ENCODE measurements at regions not wholly inside any gene's neighbourhood (a gene's known extent, or its start where the extent isn't known, plus 50 kb on each side); places are given as distances from the start of the nearest gene placed in this dataset.

- TF ChIP-seq CTCF (conservative IDR thresholded peaks at IDR 0.05; ENCODE audit: low read length) (no peak), EZH2phosphoT487 (IDR thresholded peaks at IDR 0.05; ENCODE audit: borderline replicate concordance, low read depth, low read length) (no peak)
These were observed 940.3 kb upstream of the IGFBP7 start for GRCh38 chr4:58050439-58050838.
